Osteoblast (primary cell): ENCODE measurements at regions not wholly inside any gene's neighbourhood (a gene's known extent, or its start where the extent isn't known, plus 50 kb on each side); places are given as distances from the start of the nearest gene placed in this dataset.

ENCODE experiments used
- DNase-seq: peaks from one replicate; pipeline ENCODE4 v3.0.0; 2011; ENCODE audit warnings: low spot score, mixed read lengths; ENCODE audit not compliant: insufficient read length; ENCODE audit errors: missing footprints
- H2AFZ ChIP-seq: 2 replicates; pipeline ENCODE4 v1.6.0; 2011; ENCODE audit warnings: mild to moderate bottlenecking, low read length
- H3K27ac ChIP-seq: 2 replicates; pipeline ENCODE4 v1.5.1; 2011; ENCODE audit warnings: mild to moderate bottlenecking, low read depth, low read length, moderate library complexity
- H3K27me3 ChIP-seq: 2 replicates; pipeline ENCODE4 v1.6.0; 2012; ENCODE audit warnings: mild to moderate bottlenecking, control low read depth, inconsistent platforms, low read length, moderate library complexity; ENCODE audit not compliant: insufficient read depth
- H3K36me3 ChIP-seq: 2 replicates; pipeline ENCODE4 v1.5.1; 2011; ENCODE audit warnings: mild to moderate bottlenecking, low read length, control low read depth, moderate library complexity; ENCODE audit not compliant: insufficient read depth
- H3K4me1 ChIP-seq: 2 replicates; pipeline ENCODE4 v1.5.1; 2011; ENCODE audit warnings: mild to moderate bottlenecking, low read length, control low read depth, moderate library complexity; ENCODE audit not compliant: insufficient read depth
- H3K4me2 ChIP-seq: 2 replicates; pipeline ENCODE4 v1.6.0; 2011; ENCODE audit warnings: mild to moderate bottlenecking, low read length; ENCODE audit not compliant: insufficient read depth
- H3K4me3 ChIP-seq: fragments of 200-600 bp; sonication (generic); 3 replicates; pipeline ENCODE4 v1.5.1; 2012; ENCODE audit warnings: mild to moderate bottlenecking, low read length, inconsistent platforms; ENCODE audit not compliant: insufficient read depth
- H3K79me2 ChIP-seq: 2 replicates; pipeline ENCODE4 v1.6.0; 2012; ENCODE audit warnings: mild to moderate bottlenecking, low read length, control low read depth, inconsistent platforms; ENCODE audit not compliant: insufficient read depth
- H3K9me3 ChIP-seq: 2 replicates; pipeline ENCODE4 v1.5.1; 2011; ENCODE audit warnings: low read depth, low read length, control low read depth
- H4K20me1 ChIP-seq: 2 replicates; pipeline ENCODE4 v1.6.0; 2012; ENCODE audit warnings: mild to moderate bottlenecking, low read length, control low read depth; ENCODE audit not compliant: insufficient read depth
- CTCF ChIP-seq: IDR thresholded peaks from 2 replicates; pipeline ENCODE4 v1.5.1; 2011; ENCODE audit warnings: mild to moderate bottlenecking, low read depth, low read length, moderate library complexity; ENCODE audit errors: extremely low read depth

GRCh38 chr1:72365693-72366092 lies 83.4 kb upstream of the NEGR1 start:
- H3K36me3 ChIP-seq, result no peaks in the 10 kb centered on the region
- no peaks in the 10 kb centered on the region for H3K79me2 ChIP-seq
- no peaks in the 10 kb centered on the region for H4K20me1 ChIP-seq
- no peaks in the 10 kb centered on the region for H3K9me3 ChIP-seq
- no peak for DNase-seq
- H2AFZ ChIP-seq, result no peak overlapping the region
- peaks cover 5% of the 10 kb centered on the region for H3K4me1 ChIP-seq
- no peak for TF ChIP-seq CTCF
- no peaks in the 10 kb centered on the region for H3K27me3 ChIP-seq
- H3K27ac ChIP-seq, result no peak overlapping the region
- no peak overlapping the region for H3K4me3 ChIP-seq
- no peak overlapping the region for H3K4me2 ChIP-seq

DNA sequence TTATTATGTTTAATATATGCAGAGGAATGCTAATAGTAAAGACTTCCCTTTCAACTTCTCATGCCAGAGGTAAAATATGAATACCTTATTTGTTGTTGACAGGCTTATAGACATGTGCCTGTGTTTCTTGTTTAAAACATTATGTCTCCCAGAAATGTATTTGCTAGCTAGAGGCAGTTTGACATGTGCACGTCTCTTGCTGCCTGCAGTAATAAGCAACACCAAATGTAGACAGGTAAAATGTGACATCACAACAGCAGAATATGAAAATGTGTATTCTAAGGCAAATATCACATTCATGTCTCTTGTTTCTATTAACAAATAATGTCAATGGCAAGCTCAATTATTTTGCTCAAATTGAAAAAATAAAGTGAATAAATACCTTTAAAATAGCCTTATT lies 80.2 kb upstream of the NEGR1 start:
- Histone ChIP-seq H2AFZ (no peak overlapping the region), H3K9me3 (no peaks in the 10 kb centered on the region), H3K79me2 (no peaks in the 10 kb centered on the region), H3K4me2 (no peak overlapping the region), H3K27me3 (no peaks in the 10 kb centered on the region), H3K4me1 (peaks cover 5% of the 10 kb centered on the region), H4K20me1 (no peaks in the 10 kb centered on the region), H3K36me3 (no peaks in the 10 kb centered on the region), H3K4me3 (no peak overlapping the region), H3K27ac (no peak overlapping the region)
- no peak for DNase-seq
- TF ChIP-seq CTCF, result no peak

GRCh38 chr1:72357411-72357810 lies 75.1 kb upstream of the NEGR1 start:
- no peaks in the 10 kb centered on the region for H3K36me3 ChIP-seq
- H2AFZ ChIP-seq, result no peak overlapping the region
- H3K79me2 ChIP-seq, result no peaks in the 10 kb centered on the region
- H3K4me1 ChIP-seq, result no peaks in the 10 kb centered on the region
- H3K27me3 ChIP-seq, result no peaks in the 10 kb centered on the region
- TF ChIP-seq CTCF, result no peak
- H3K9me3 ChIP-seq, result no peaks in the 10 kb centered on the region
- no peaks in the 10 kb centered on the region for H4K20me1 ChIP-seq
- H3K4me2 ChIP-seq, result no peak overlapping the region
- no peak overlapping the region for H3K27ac ChIP-seq
- DNase-seq, result no peak
- no peak overlapping the region for H3K4me3 ChIP-seq

DNA sequence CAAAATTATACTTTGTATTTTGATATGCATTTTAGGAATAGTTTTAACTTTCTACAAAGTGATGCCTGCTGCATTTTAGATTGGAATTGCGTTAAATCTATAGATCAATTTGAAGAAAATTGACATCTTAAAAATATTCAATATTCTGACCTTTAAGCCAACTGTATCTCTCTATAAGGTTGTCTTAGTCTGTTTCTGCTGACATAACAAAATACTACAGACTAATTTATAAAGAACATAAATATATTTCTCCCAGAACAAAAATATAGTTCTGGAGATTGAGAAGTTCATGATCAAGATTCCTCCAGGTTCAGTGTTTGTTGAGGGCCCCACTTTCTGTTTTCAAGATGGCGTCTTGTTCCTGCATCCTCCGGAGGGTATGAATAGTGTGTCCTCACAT lies 73.6 kb upstream of the NEGR1 start:
- TF ChIP-seq CTCF, result no peak
- no peaks in the 10 kb centered on the region for H3K4me1 ChIP-seq
- no peaks in the 10 kb centered on the region for H3K9me3 ChIP-seq
- no peaks in the 10 kb centered on the region for H4K20me1 ChIP-seq
- H3K4me2 ChIP-seq, result no peak overlapping the region
- no peak overlapping the region for H3K27ac ChIP-seq
- no peaks in the 10 kb centered on the region for H3K36me3 ChIP-seq
- H3K27me3 ChIP-seq, result no peaks in the 10 kb centered on the region
- no peaks in the 10 kb centered on the region for H3K79me2 ChIP-seq
- H2AFZ ChIP-seq, result no peak overlapping the region
- DNase-seq, result no peak
- H3K4me3 ChIP-seq, result no peak overlapping the region
